Esophagus muscularis mucosa (tissue), 4 donors: ENCODE measurements at regions not wholly inside any gene's neighbourhood (a gene's known extent, or its start where the extent isn't known, plus 50 kb on each side); places are given as distances from the start of the nearest gene placed in this dataset.
A peak's percentile ranks its signal among the peaks of the same experiment; 100 is the strongest.

Experiments used
- DNase-seq: peaks from one replicate; pipeline ENCODE4 v3.0.0-alpha.2; 2017; ENCODE audit errors: extremely low spot score
- H3K27ac ChIP-seq, 4 donors: fragments of 200-600 bp; sonication (generic); replicated peaks in 1 of 4; 1 replicate in 3 of 4; 2 replicates in 1 of 4; pipeline ENCODE4 v1.5.1; 2016 to 2019; ENCODE audit warnings: mild to moderate bottlenecking in 1 of 4
- H3K27me3 ChIP-seq, 4 donors: fragments of 200-600 bp; sonication (generic); one replicate each; pipeline versions ENCODE4 v1.5.1 to v1.6.0; 2016 to 2019
- H3K36me3 ChIP-seq, 4 donors: fragments of 200-600 bp; sonication (generic); one replicate each; pipeline ENCODE4 v1.5.1; 2016 to 2019
- H3K4me1 ChIP-seq, 4 donors: fragments of 200-600 bp; sonication (generic); one replicate each; pipeline ENCODE4 v1.5.1; 2016 to 2019
- H3K4me3 ChIP-seq, 4 donors: fragments of 200-600 bp; sonication (generic); 1 replicate in 2 of 4; 2 replicates in 2 of 4; pipeline ENCODE4 v1.5.1; 2016 to 2019; ENCODE audit warnings: mild to moderate bottlenecking in 4 of 4, moderate library complexity in 1 of 4
- H3K9me3 ChIP-seq, 4 donors: fragments of 200-600 bp; sonication (generic); 1 replicate in 3 of 4; 2 replicates in 1 of 4; pipeline ENCODE4 v1.5.1; 2016 to 2019
- CTCF ChIP-seq, 3 experiments: fragments of 200-600 bp in 2 of 3; fragments of 450-650 bp in 1 of 3; sonication (generic) in 2 of 3; IDR thresholded peaks; one replicate each; pipeline ENCODE4 v1.5.1; 2017 to 2019; ENCODE audit warnings: antibody characterized with exemption in 3 of 3, mild to moderate bottlenecking in 2 of 3, moderate library complexity in 1 of 3
- EP300 ChIP-seq: sonication (generic); formaldehyde crosslinking; IDR thresholded peaks from one replicate; pipeline ENCODE4 v1.6.1; 2017; ENCODE audit warnings: antibody characterized with exemption
- POLR2A ChIP-seq: fragments of 450-650 bp; IDR thresholded peaks from one replicate; pipeline ENCODE4 v1.6.1; 2017; ENCODE audit warnings: antibody characterized with exemption, moderate library complexity, mild to moderate bottlenecking, low read depth
- POLR2AphosphoS5 ChIP-seq, 2 donors: sonication (generic); formaldehyde crosslinking; IDR thresholded peaks; one replicate each; pipeline ENCODE4 v1.6.1; 2017; ENCODE audit warnings: antibody characterized with exemption in 2 of 2
- WGBS: methylation state at CpG from one replicate; pipeline ENCODE4 v1.1.5; 2018; 5-methylcytosine and 5-hydroxymethylcytosine counted together
- intact Hi-C: fragments of 100-400 bp; cut with DNase I; formaldehyde crosslinking; loops from one replicate; pipeline ENCODE4 v1.15.1; 2023

- WGBS: 69% methylated on average over 1 of the region's 1 CpG
- Histone ChIP-seq H3K4me3 (no peak overlapping the region), H3K9me3 (no peaks in the 10 kb centered on the region), H3K4me1 (no peaks in the 10 kb centered on the region), H3K27me3 (peaks cover 0 to under 1% (median 0%) of the 10 kb centered on the region in 4 donors), H3K36me3 (no peaks in the 10 kb centered on the region), H3K27ac (no peak overlapping the region)
- no peak for DNase-seq
- TF ChIP-seq EP300: no peak
- intact Hi-C loops: no loop called here
Observed at GRCh38 chr10:20988357-20988983, 91.4 kb upstream of the NEBL start.

GRCh38 chr10:20986049-20986448 lies 88.9 kb upstream of the NEBL start:
- TF ChIP-seq POLR2AphosphoS5 (IDR thresholded peaks at IDR 0.05) (no peak), POLR2A (no peak), EP300 (no peak)
- H3K36me3 ChIP-seq: no peaks in the 10 kb centered on the region
- no peaks in the 10 kb centered on the region for H3K4me1 ChIP-seq
- H3K9me3 ChIP-seq: peaks cover 0 to 3% (median 1%) of the 10 kb centered on the region in 4 donors
- intact Hi-C loops: no loop called here
- H3K4me3 ChIP-seq: no peak overlapping the region
- no peaks in the 10 kb centered on the region for H3K27me3 ChIP-seq
- H3K27ac ChIP-seq: no peak overlapping the region
- WGBS: 70% methylated on average over 2 of the region's 2 CpGs
- no peak for DNase-seq

GRCh38 chr10:20984662-20985061 lies 87.6 kb upstream of the NEBL start:
- no peaks in the 10 kb centered on the region for H3K36me3 ChIP-seq
- WGBS: 77% methylated on average over 8 of the region's 8 CpGs

GRCh38 chr10:20981419-20981953 lies 84.4 kb upstream of the NEBL start:
- DNase-seq: peak; percentile 75
- Histone ChIP-seq H3K9me3 (peaks cover 0 to 3% (median 1%) of the 10 kb centered on the region in 4 donors), H3K36me3 (no peaks in the 10 kb centered on the region), H3K4me1 (no peaks in the 10 kb centered on the region), H3K27ac (no peak overlapping the region), H3K4me3 (no peak overlapping the region), H3K27me3 (no peaks in the 10 kb centered on the region)
- intact Hi-C loops: no loop called here
- TF ChIP-seq POLR2AphosphoS5 (IDR thresholded peaks at IDR 0.05): no peak
- no peak for TF ChIP-seq POLR2A
- TF ChIP-seq EP300: no peak
- no peak for TF ChIP-seq CTCF (IDR thresholded peaks at IDR 0.05)
- WGBS: 100% methylated on average over 2 of the region's 2 CpGs

More at GRCh38 chr10:20984662-20985061, 87.6 kb upstream of the NEBL start:
- Histone ChIP-seq H3K4me1 (no peaks in the 10 kb centered on the region), H3K27ac (no peak overlapping the region), H3K4me3 (no peak overlapping the region), H3K27me3 (no peaks in the 10 kb centered on the region), H3K9me3 (peaks cover 0 to 3% (median 1%) of the 10 kb centered on the region in 4 donors)
- no peak for TF ChIP-seq EP300
- no peak for TF ChIP-seq CTCF (IDR thresholded peaks at IDR 0.05)
- TF ChIP-seq POLR2A: no peak
- no peak for TF ChIP-seq POLR2AphosphoS5 (IDR thresholded peaks at IDR 0.05)
- DNase-seq: peak; percentile 75
- intact Hi-C loops: no loop called here

- H3K4me1 ChIP-seq: no peaks in the 10 kb centered on the region
- no peaks in the 10 kb centered on the region for H3K27me3 ChIP-seq
- no peak overlapping the region for H3K4me3 ChIP-seq
- WGBS: 81% methylated on average over 5 of the region's 5 CpGs
- peaks cover 0 to 3% (median 1%) of the 10 kb centered on the region in 4 donors for H3K9me3 ChIP-seq
- H3K36me3 ChIP-seq: no peaks in the 10 kb centered on the region
- no peak overlapping the region for H3K27ac ChIP-seq
- intact Hi-C loops: no loop called here
- no peak for TF ChIP-seq POLR2AphosphoS5 (IDR thresholded peaks at IDR 0.05)
- DNase-seq: no peak
Observed at GRCh38 chr10:20978617-20979016, 81.5 kb upstream of the NEBL start.

GRCh38 chr10:20977300-20977699 lies 80.2 kb upstream of the NEBL start:
- no peak overlapping the region for H3K27ac ChIP-seq
- no peaks in the 10 kb centered on the region for H3K36me3 ChIP-seq
- WGBS: 51% methylated on average over 5 of the region's 5 CpGs
- no peaks in the 10 kb centered on the region for H3K4me1 ChIP-seq
- H3K27me3 ChIP-seq: no peaks in the 10 kb centered on the region
- TF ChIP-seq CTCF (IDR thresholded peaks at IDR 0.05) (no peak), EP300 (no peak), POLR2AphosphoS5 (IDR thresholded peaks at IDR 0.05) (no peak), POLR2A (no peak)
- intact Hi-C loops: no loop called here
- peaks cover 0 to 3% (median 1%) of the 10 kb centered on the region in 4 donors for H3K9me3 ChIP-seq
- DNase-seq: no peak
- H3K4me3 ChIP-seq: no peak overlapping the region
